ENCODE measurements at regions not wholly inside any gene's neighbourhood (a gene's known extent, or its start where the extent isn't known, plus 50 kb on each side); places are given as distances from the start of the nearest gene placed in this dataset.

DNA sequence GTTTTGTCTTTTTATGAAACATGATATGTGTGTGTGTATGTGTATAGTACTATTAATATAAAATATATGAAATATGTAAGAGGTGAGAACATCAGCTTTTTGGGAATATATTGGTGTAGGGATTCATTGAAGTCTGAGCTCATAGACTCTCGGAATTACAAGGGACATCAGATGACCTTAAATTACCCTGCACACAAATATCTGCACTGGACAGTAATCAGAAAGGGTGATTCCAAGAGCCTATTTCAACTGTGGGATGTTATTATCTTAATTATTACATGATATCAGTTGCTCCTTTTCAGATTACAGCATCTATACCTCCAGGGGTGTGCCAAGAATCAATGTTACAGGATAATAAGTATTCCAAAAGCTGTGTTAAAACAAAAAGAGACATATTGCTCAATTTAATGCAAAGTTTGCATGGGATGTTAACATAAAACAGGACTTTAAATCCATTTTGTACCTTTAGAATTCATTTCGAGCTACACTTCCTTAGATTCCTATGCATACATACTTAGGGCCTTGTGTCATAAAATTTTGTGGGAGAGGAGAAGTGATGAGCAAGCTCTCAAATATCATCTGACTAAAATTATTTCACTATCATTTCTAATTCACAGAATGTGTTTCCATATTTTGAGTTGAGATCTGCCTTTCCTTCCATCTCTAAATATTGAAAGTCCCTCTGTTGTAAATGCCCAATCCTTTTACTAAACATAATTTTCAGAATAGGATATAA, 365.2 kb downstream of the BRINP1 start:
- Mint-ChIP-seq H3K4me1 (ENCODE audit: low read depth, unreplicated experiment) (no peaks in the 10 kb centered on the region), H3K27me3 (ENCODE audit: insufficient read depth, unreplicated experiment) (no peaks in the 10 kb centered on the region), H3K4me3 (ENCODE audit: unreplicated experiment) (no peak overlapping the region), H3K36me3 (ENCODE audit: insufficient read depth, unreplicated experiment) (no peaks in the 10 kb centered on the region), H3K9me3 (ENCODE audit: unreplicated experiment) (no peaks in the 10 kb centered on the region), H3K27ac (ENCODE audit: unreplicated experiment) (no peak overlapping the region)
- Histone ChIP-seq H3K9me3 (no peaks in the 10 kb centered on the region), H3K4me3 (ENCODE audit: low read depth, low read length) (no peak overlapping the region), H3K27me3 (replicated peaks; ENCODE audit: control insufficient read depth, insufficient read depth, low read length) (no peaks in the 10 kb centered on the region), H3K36me3 (ENCODE audit: control insufficient read depth, insufficient read depth, low read length) (no peaks in the 10 kb centered on the region), H3K4me1 (no peaks in the 10 kb centered on the region)
- BruUV-seq (replicated peaks), result no TSS peak
- intact Hi-C loops (cut with micrococcal nuclease; ENCODE audit: unreplicated experiment), result no loop called here
- ChIA-PET POLR2A (no interaction called here), CTCF (no interaction called here)
- no peak for DNase-seq
- TF ChIP-seq, protein P1, sequence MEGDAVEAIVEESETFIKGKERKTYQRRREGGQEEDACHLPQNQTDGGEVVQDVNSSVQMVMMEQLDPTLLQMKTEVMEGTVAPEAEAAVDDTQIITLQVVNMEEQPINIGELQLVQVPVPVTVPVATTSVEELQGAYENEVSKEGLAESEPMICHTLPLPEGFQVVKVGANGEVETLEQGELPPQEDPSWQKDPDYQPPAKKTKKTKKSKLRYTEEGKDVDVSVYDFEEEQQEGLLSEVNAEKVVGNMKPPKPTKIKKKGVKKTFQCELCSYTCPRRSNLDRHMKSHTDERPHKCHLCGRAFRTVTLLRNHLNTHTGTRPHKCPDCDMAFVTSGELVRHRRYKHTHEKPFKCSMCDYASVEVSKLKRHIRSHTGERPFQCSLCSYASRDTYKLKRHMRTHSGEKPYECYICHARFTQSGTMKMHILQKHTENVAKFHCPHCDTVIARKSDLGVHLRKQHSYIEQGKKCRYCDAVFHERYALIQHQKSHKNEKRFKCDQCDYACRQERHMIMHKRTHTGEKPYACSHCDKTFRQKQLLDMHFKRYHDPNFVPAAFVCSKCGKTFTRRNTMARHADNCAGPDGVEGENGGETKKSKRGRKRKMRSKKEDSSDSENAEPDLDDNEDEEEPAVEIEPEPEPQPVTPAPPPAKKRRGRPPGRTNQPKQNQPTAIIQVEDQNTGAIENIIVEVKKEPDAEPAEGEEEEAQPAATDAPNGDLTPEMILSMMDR (IDR thresholded peaks at IDR 0.05; ENCODE audit: insufficient read depth in 1 of 2, low read depth in 1 of 2, low read length in 1 of 2, severe bottlenecking in 1 of 2, unreplicated experiment in 1 of 2), result no peak

DNA sequence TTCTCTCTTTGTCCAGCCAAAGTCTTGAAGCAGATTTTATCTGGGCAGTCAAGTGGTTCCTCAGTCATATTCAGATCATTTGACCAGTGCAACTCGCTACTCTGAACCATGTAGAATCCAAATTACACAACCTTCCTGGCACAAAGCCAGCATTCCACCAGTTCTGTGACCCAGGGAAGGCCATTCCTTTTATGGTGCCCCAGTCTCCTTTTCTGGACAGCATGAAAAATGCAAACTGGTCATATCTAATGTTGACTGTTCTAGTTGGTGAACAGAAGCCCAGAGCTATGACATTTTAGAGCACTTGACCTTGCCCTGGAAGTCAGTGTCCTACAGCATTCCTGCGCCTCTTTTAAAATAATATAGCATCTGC, 364.6 kb downstream of the BRINP1 start:
- no peaks in the 10 kb centered on the region for H3K4me1 Mint-ChIP-seq (ENCODE audit: low read depth, unreplicated experiment)
- intact Hi-C loops (cut with micrococcal nuclease; ENCODE audit: unreplicated experiment), result no loop called here
- Histone ChIP-seq H3K4me3 (ENCODE audit: low read depth, low read length) (no peak overlapping the region), H3K36me3 (ENCODE audit: control insufficient read depth, insufficient read depth, low read length) (no peaks in the 10 kb centered on the region), H3K9me3 (no peaks in the 10 kb centered on the region), H3K4me1 (no peaks in the 10 kb centered on the region), H3K27me3 (replicated peaks; ENCODE audit: control insufficient read depth, insufficient read depth, low read length) (no peaks in the 10 kb centered on the region)
- no peaks in the 10 kb centered on the region for H3K27me3 Mint-ChIP-seq (ENCODE audit: insufficient read depth, unreplicated experiment)
- BruUV-seq (replicated peaks), result no TSS peak
- ChIA-PET CTCF (no interaction called here), POLR2A (no interaction called here)
- no peaks in the 10 kb centered on the region for H3K9me3 Mint-ChIP-seq (ENCODE audit: unreplicated experiment)
- TF ChIP-seq, protein P1 (IDR thresholded peaks at IDR 0.05; ENCODE audit: insufficient read depth in 1 of 2, low read depth in 1 of 2, low read length in 1 of 2, severe bottlenecking in 1 of 2, unreplicated experiment in 1 of 2), result no peak
- H3K4me3 Mint-ChIP-seq (ENCODE audit: unreplicated experiment), result no peak overlapping the region
- H3K27ac Mint-ChIP-seq (ENCODE audit: unreplicated experiment), result no peak overlapping the region
- no peaks in the 10 kb centered on the region for H3K36me3 Mint-ChIP-seq (ENCODE audit: insufficient read depth, unreplicated experiment)
- DNase-seq, result peak in 1 of 2 experiments; percentile 1

DNA sequence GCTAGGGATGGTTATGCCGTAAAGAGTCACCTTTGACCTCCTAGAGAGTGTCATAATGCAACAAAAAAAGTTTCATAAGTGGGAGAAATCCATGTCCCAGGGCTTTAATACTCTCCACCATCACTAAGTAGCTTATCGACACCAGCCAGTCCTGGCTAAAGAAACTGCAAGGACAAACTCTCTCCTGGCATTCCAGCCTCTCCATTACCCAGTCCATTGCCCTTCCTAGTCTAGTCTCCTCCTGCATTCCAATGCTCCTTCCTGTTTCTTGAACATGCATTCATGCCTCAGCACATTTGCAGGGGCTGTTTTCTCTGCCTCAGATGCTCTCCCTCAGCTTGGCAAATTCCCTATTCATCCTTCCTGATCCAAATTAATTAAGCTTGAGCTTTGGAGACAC, 364.1 kb downstream of the BRINP1 start:
- H3K27me3 ChIP-seq (replicated peaks; ENCODE audit: control insufficient read depth, insufficient read depth, low read length), result no peaks in the 10 kb centered on the region
- POLR2A ChIA-PET, result no interaction called here
- intact Hi-C loops (cut with micrococcal nuclease; ENCODE audit: unreplicated experiment), result no loop called here
- H3K4me3 ChIP-seq (ENCODE audit: low read depth, low read length), result no peak overlapping the region
- no peaks in the 10 kb centered on the region for H3K36me3 ChIP-seq (ENCODE audit: control insufficient read depth, insufficient read depth, low read length)
- Mint-ChIP-seq H3K9me3 (ENCODE audit: unreplicated experiment) (no peaks in the 10 kb centered on the region), H3K4me1 (ENCODE audit: low read depth, unreplicated experiment) (no peaks in the 10 kb centered on the region), H3K36me3 (ENCODE audit: insufficient read depth, unreplicated experiment) (no peaks in the 10 kb centered on the region), H3K27ac (ENCODE audit: unreplicated experiment) (no peak overlapping the region), H3K4me3 (ENCODE audit: unreplicated experiment) (no peak overlapping the region), H3K27me3 (ENCODE audit: insufficient read depth, unreplicated experiment) (no peaks in the 10 kb centered on the region)
- BruUV-seq (replicated peaks), result no TSS peak
- no peaks in the 10 kb centered on the region for H3K9me3 ChIP-seq
- CTCF ChIA-PET, result no interaction called here
- TF ChIP-seq, protein P1 (IDR thresholded peaks at IDR 0.05; ENCODE audit: insufficient read depth in 1 of 2, low read depth in 1 of 2, low read length in 1 of 2, severe bottlenecking in 1 of 2, unreplicated experiment in 1 of 2), result no peak
- H3K4me1 ChIP-seq, result no peaks in the 10 kb centered on the region
- no peak for DNase-seq

Measured in Caco-2 (cell line).